Activated CD4-positive, alpha-beta T cell treated with anti-CD3 and anti-CD28 coated beads, Interleukin-2, Interleukin-4, amounts not matched to agents 100 ng/mL and 50 ng/mL, durations not matched to agents 16 hours and 8 hours (primary cell): ENCODE measurements at regions not wholly inside any gene's neighbourhood (a gene's known extent, or its start where the extent isn't known, plus 50 kb on each side); places are given as distances from the start of the nearest gene placed in this dataset.

Experiments used
- DNase-seq: peaks from one replicate; pipeline ENCODE4 v3.0.0-alpha.2; 2020; ENCODE audit warnings: low spot score

GRCh38 chr17:77432034-77432661, 291.4 kb downstream of the SEC14L1 start:
- DNase-seq = no peak

GRCh38 chr17:77432742-77433141, 292.0 kb downstream of the SEC14L1 start:
- no peak for DNase-seq

- DNase-seq = no peak
Measured at GRCh38 chr17:77433385-77434135, 292.8 kb downstream of the SEC14L1 start.

GRCh38 chr17:77434136-77435114, 293.7 kb downstream of the SEC14L1 start:
- DNase-seq = no peak

GRCh38 chr17:77435272-77436057, 294.7 kb downstream of the SEC14L1 start:
- no peak for DNase-seq

GRCh38 chr17:77436058-77436442, 295.3 kb downstream of the SEC14L1 start:
- no peak for DNase-seq

- no peak for DNase-seq
Measured at GRCh38 chr17:77436481-77436880, 295.7 kb downstream of the SEC14L1 start.

GRCh38 chr17:77437017-77437416, 296.2 kb downstream of the SEC14L1 start:
- DNase-seq = no peak

GRCh38 chr17:77437747-77438146, 297.0 kb downstream of the SEC14L1 start:
- no peak for DNase-seq

GRCh38 chr17:77438241-77439188, 297.7 kb downstream of the SEC14L1 start:
- DNase-seq = no peak

GRCh38 chr17:77439189-77440018, 298.6 kb downstream of the SEC14L1 start:
- no peak for DNase-seq

- no peak for DNase-seq
Measured at GRCh38 chr17:77440560-77440981, 299.8 kb downstream of the SEC14L1 start.

GRCh38 chr17:77441130-77441920, 300.6 kb downstream of the SEC14L1 start:
- DNase-seq = peak; percentile 82

- DNase-seq = peak; percentile 78
Measured at GRCh38 chr17:77441940-77442339, 301.2 kb downstream of the SEC14L1 start.

GRCh38 chr17:77442976-77443747, 302.4 kb downstream of the SEC14L1 start:
- no peak for DNase-seq

- DNase-seq = no peak
Measured at GRCh38 chr17:77443748-77444260, 303.0 kb downstream of the SEC14L1 start.

- DNase-seq = no peak
Measured at GRCh38 chr17:77444628-77444983, 303.8 kb downstream of the SEC14L1 start.
